ENCODE measurements at regions not wholly inside any gene's neighbourhood (a gene's known extent, or its start where the extent isn't known, plus 50 kb on each side); places are given as distances from the start of the nearest gene placed in this dataset.

DNA sequence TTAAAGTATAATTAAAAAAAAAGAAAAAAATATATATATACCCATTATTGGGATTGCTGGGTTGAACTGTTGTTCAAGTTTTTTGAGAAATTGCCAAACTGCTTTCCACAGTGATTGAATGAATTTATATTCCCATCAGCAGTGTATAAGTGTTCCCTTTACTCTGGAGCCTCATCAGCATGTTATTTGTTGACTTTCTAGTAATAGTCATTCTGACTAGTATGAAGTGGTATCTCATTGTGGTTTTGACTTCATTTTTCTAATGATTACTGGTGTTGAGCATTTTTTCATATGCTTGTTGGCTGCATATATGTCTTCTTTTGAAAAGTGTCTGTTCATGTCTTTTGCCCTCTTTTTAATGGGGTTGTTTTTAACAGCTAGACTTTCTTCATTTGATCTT is 1260.8 kb upstream of the GJE1 start:
- DNase-seq = no peak

DNA sequence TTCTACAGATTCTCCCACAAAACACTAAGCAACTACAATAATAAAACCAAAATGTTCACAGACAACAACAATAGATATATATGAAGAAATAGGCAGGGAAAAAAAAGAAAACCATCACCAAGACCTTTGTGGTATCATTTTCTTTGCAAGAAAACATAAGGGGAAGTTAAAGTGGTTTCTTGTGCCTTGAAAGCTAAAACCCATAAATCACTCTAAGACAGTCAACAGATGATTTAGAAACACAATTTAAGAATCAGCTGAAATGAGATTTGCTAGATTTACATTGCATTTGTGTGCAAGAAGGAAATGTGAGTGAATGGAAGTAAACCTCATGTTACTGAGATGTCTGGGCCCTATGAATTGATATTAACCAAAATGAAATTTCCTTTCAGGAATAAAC is 1265.4 kb upstream of the GJE1 start:
- DNase-seq = no peak

DNA sequence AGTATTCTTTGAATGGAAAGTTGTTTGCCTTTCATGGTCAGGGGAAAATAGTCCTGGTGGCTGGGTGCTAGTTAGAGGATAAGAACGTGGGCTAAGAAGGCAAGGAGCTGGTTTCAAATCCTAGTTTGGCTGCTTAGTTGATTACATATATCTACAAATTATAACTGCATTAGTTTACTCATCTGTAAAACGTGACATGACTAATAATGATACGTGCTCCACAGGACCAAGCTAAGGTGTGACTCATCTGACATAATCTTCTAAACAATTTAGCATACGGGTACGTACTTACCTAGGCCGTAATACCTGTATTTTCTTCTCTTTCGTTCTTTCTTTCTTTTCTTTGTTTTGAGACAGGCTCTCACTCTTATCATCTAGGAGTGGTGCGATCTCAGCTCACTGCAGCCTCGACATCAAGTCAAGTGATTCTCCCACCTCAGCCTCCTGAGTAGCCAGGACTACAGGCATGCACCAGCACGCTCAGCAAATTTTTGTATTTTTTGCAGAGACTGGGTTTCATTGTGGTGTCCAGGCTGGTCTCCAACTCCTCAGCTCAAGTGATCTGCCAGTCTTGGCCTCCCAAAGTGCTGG is 1274.2 kb upstream of the GJE1 start:
- no peak for DNase-seq

DNA sequence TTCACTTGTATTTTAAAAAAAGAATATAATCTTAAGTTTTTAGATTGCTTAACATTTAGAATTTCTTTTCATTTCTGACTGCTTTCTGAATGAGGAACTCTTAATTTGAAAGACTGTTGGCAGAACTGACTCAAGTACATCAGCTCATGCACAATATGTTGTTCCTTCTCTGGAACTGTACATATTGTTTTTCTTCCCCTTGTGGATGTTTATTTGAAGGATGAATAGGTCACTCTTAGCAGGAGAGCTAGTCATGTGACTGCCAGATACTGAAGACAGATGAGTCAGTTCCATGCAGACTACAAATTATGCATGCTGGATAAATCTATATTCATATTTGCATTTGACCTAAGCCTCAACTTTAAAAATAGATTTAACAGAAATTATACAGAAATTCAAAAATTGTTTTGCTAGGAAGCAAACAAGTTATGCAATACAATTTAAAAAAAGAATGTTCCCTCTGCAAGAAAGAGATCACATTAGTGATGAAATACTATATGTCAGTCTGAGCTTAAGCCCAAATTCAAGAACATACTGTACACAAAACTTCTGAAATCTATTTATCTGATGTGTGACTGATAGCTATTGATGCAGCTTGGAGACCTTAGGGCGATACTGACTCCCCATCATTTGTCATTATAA is 1274.9 kb upstream of the GJE1 start:
- peak; percentile 21 for DNase-seq

DNA sequence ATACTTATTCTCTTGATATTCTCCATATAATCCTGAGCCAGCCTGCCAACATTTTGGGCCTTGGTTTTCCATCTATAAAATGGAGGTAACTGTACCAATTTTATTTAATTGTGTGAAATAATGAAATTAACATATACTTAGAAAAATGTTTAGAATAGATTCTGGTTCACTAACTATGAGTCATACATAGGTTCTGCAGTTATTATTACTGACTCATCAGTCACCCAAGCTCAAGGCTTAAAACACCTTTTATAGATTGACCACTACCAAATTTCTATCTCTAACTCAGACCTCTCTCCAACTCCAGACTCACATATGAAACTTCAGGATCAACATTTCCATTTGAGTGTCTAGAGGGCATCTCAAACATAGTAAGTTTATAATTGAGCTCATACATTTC is 1277.2 kb upstream of the GJE1 start:
- DNase-seq = no peak

DNA sequence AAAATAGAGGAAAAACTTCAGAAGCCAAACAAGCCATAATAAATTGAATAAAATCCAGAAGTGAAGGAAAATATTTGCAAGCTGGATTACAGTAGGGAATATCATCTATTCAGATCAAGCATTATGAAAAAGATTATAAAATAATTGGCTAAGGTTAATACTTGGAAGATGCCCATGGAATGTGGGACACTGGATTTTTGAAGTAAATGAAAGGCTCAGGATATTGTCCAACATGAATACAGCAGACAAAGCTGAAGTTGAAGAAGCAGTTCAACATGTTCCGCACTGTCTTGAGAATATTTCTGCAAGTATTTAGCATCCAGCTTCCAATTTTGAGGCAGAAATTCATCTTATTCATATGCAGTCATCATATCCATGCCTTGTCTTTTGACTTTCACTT is 1278.4 kb upstream of the GJE1 start:
- no peak for DNase-seq

DNA sequence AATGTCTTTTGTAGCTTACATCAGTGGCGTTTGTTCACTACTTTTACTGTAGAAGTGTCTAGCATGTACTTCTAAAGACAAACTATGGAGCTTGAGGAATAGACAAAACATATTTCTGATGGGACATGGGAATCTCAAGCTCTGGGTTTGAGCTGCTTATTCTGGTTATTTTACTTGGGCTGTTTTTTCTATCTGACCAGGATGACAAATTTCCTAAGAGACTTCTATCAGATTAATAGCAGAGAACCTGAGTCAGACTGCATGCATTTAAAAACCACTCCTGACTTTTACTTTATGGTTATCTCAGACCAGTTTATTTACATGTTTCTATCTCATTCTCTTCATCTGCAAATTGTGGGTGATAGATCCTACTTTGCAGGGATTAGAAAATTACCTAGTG is 1282.3 kb upstream of the GJE1 start:
- no peak for DNase-seq

DNA sequence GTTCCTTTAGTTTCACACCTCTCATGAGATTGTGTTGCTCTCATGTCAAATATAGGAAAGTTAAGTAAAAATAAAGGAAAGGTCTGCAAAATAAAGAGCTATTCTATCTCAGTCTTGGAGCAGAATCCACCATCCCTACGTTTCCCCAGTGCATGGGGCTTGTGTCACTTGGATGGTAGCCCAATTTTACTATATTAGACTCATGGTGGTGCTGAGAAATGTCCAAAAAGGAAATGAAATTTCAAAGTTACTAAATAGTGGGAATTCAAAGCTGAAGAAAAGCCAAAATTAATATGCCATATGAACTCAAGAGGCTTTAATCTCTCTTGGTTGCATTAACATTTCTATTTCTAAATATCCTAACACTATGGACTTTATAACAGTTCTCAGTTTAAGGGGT is 1283.3 kb upstream of the GJE1 start:
- DNase-seq = no peak

DNA sequence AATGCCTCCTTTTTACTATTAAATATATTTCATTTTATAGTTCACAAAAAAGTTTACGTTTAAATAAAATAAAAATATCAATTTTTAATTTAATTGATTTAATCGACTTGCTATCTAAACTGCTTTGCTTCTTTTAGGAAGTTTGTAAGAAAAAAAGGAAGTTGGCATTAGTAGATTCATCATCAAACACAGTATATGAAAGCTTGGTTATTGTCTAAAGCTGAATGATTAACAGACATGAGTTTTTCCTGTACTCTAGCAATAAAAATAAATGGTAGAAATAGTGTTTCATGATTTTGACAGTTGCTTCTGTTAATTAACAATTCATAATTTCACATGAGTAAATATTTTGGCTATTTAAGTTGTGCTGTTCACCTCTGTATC is 1285.5 kb upstream of the GJE1 start:
- DNase-seq = no peak

DNA sequence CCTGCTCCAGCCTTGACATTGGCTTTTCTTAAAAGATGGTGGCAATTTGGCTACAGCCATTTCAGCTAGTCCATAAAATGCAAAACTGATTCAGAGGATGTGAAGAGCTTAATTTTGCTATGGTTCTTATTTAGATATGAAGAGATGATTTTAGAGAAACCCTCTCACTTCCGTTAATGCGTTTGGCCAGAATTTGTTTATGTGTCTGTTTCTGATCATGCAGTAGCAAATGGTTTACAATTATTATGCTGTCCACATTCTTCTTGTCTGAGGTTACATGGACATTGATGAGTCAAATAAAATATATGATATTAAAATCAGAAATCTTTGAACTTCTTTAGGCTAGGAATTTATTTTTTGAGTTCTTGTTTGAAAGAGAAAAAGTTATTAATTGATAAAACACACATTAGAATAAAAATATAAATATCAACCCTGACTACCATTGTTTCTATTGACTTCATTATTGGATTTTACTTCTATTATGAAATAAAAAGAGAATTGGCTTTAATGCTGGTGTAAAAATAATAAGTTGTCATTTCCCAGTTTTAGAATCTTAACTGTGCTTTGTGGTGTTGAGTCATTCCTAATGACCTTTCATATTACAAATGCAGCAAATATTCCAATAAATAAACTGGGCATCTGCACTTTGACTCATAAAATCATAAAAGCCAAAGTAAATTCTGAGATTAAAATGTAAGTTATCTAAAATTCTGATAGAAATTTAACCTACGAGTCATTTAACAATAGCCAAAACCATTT is 1286.0 kb upstream of the GJE1 start:
- DNase-seq = no peak

DNA sequence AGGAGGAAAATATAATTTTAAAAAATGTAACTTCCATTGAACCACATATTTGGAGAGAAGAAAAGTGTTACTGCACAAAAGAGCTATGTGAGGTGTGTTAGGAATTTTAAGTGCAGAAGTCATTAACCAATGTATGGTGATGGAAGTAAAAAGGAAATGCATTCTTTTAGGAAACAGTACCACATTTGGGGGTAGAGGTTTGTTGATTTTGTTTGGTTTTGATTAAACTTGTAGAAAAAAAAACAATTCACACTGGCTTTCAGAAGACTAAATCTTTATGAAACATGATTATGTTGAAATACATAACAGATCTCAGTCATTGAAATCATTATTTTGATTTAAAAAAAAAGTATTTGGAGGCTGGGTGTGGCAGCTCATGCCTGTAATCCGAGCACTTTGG is 1287.0 kb upstream of the GJE1 start:
- no peak for DNase-seq

DNA sequence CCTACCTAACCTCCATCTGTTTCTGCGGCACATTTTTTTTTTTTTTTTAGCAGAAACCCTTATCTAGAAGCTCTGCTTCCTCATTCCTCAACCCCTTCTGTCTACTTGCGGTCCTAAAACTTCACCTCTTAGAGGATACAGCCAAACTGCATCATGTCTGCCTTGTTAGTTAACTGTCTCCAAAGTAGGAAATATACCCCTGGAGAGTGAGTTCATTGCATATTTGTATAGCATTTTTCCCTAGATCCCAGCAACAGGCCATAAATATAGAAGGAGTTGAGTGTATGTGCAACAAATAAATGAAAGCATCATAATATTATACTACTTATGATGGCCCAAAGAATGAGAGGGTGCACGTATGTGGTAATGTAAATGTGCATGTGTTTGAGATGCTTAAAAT is 1288.6 kb upstream of the GJE1 start:
- DNase-seq = no peak

DNA sequence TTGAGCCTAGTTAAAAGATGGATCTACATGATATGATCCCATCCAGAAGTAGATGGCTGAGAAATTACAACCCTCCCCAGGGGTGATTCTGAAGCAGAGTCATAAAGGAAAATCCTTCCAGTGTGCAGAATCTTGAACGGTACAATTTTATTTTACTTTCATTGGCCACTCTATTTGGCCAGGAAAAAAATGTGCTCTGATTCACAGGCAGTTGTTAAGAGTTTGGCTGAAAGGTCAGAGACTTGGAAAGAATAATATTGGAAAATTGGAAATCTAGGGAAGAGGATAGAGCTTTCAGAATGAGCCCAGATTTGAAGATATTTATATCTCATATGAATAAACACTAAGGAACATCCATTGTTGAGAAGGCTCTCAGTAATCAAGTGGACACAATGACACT is 1299.3 kb upstream of the GJE1 start:
- DNase-seq = no peak

DNA sequence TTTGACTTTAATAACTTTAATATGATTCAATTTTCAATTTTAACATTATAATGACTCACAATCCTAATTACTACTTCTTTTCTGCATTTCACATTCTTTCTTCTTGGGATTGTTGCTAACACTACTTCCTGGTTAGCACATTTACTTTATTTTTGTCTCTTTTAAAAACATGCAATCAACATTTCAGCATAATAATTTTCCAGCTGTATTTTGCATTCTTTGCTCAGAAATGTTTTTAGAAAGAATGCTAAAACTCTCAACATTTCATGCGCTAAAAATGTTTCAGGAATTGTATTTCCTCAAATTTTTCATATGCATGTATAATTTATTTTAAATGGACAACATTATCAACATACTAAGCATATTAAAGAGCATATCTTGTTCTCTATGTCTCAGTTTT is 1302.1 kb upstream of the GJE1 start:
- DNase-seq = no peak

DNA sequence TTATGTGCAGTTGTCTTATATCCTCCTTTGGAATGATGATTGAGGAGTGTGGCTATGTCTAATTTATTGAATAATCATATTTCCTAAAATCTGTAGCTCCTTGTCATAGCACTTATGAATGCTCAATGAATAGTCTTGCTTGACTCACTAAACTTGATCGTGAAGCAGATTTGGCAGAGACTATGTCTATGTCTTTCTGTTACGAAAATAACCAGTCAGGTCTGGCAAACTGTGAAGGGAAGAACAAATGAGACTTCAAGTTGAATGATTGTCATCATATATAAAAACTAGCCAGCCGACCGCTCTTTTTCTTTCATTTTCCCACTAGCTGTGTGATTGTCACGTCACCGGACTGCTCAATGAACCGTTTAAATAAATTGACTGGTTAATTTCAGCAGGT is 1303.9 kb upstream of the GJE1 start:
- DNase-seq = no peak

DNA sequence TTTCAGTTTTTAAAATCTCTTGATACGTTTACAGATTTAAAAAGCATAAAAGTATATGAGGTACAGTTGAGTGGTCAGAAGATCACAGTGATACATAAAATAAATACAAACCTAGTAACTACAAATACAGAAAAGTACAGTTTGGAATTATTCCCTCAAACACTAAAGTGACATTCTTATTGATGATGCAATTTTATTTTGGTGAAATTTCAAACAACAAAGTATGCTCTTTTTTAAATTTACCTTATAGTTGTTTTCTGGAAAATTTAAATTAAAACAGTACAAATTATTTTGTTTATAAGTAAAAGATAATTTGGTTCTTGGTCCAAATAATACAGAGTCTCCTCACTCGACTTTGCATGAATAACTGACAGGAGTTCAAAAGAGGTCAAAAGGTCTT is 1305.1 kb upstream of the GJE1 start:
- no peak for DNase-seq

DNA sequence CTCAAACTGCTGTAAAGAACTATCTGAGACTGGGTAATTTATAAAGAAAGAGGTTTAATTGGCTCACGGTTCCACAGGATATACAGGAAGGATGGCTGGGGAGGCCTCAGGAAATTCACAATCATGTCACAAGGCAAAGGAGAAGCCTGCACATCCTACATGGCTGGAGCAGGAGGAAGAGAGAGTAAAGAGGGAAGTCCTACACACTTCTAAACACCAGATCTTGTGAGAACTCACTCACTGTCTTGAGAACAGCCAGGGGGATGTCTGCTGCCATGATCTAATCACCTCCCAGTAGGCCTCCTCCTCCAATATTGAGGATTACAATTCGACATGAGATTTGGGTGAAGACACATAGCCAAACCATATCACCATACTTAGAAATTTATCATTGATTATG is 1307.0 kb upstream of the GJE1 start:
- no peak for DNase-seq

DNA sequence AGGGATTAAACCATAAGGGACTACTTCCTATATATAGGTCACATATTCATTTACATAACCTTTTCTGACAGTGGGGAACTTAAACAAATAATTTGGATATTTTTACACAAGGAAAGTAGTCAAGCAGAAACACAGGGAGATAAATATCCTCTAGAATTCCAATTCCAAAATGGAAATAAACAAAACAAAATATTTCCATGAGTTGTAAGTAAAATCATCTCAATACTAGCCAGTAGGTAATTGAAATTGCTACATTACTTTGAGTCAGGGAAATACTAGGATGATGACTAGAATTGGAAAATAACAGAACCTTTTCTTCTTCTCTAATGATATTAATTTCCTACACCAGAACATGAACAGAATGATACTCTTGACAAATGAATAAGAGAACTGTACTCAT is 1308.1 kb upstream of the GJE1 start:
- no peak for DNase-seq

DNA sequence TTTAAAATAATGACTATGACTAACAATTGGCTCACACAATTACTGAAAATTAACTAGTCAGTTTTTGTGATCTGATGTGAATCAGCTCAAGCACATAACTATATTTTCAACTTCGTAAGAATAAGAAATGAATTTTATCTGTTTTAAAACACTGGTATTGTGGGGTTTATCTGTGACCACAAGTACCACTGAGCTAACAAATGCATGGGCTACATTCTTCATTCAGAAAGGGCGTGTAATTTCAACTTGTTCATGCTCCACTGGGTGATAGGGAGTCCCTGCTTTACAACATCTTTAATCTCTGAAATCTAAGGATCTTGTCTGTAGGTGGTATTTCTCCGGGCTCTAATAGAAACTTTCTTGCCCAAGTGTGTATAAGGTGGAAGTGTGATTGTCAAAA is 1311.5 kb upstream of the GJE1 start:
- DNase-seq = no peak

DNA sequence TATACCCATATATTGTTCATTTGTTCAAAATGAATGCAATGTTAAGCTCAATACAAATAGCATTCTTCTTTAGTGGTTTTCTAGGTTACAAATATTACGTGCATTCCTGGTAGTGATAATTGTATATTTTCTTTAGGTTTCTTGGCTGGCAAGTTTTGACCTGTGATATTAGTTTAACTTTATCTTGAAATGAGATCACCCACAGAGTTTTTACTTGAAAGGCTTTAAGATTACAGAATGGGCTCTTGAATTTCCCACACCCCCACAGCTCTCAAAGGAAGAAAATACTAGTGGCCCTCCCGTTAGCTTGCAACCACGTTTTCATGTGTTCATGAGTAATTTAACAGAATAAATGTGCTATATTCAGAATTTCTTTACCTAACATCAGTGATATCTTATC is 1315.5 kb upstream of the GJE1 start:
- no peak for DNase-seq

DNA sequence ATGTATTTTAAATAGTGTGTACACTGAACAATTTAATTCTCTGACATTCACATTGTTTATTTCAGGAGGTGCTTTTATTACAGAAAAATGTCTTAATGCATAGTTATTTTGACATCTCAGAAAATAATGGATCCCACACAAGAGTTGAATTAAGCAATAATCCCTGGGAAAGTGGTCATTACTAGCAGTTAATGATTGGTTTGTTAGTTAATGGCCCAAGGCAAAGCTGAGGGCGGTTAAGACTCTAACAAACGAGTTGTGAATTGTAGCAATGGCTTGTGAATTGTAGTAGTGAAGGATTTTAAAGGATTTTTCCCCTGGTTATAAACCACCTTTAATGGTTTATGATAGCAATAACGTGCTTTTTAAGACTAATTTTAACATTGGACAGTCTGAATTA is 1316.0 kb upstream of the GJE1 start:
- no peak for DNase-seq

DNA sequence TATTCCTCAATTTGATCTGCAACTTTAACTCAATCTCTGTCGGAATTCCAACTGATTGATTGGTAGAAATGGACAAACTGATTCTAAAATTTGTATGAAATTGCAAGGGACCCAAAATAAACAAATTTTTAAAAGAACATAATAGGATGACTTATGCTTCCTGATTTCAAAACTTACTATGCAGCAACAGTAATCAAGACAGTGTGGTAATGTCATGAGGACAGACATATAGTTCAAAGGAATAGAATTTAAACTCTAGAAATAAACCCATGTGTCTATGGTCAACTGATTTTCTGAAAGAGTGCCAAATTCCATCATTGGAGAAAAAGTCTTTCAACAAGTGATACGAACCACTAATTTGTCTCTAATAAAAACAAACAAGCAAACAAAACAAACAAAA is 1320.1 kb upstream of the GJE1 start:
- no peak for DNase-seq

DNA sequence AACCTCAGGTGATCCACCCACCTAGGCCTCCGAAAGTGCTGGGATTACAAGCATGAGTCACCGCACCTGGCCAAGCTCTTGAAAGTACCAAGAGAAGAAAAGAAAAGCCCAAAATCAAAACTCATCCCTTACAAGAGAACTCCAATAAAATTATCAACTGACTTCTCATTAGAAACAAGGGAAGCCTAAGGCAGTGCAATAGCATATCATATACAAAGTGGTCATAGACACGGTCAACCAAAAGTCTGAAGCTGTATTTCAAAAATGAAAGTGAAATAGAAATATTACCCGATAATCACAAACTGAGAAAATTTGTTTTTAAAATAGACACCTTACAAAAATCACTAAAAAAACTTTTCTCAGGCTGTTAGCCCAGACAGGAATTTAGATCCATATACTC is 1321.1 kb upstream of the GJE1 start:
- DNase-seq = no peak

DNA sequence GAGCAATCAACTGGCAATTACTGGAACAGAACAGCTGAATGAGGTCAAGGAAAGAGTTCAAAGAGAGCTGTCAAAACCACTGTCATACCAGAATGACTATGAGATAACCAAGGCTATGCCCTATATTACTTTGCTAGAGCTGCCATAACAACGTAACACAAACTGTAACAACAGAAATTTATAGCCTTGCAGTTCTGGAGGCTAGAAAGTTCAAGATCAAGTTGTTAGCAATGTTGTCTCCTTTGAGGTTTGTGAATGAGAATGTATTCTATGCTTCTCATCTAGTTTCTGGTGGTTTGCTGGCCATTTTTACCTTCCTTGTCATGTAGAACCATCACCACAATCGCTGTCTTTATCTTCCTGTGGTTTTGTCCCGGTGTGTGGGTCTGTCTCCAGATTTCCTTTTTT is 1323.0 kb upstream of the GJE1 start:
- DNase-seq = no peak

DNA sequence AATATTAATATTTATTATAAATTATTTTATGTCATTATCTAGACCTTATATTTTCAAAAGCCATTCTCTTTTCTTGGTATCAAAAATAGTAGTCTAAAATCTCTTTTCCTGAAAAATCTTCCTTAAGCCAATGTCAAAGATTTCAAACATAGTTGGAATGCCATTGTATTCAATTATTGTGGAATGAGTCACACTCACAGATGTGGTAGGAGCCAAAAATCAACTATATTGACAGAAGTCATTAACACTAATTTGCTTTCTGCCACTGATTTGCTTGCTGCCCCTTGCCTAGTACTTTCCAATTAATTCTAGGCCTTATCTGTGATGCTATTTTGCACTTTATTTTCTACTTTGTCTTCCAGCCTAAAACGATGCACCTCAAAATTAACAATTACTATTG is 1326.3 kb upstream of the GJE1 start:
- DNase-seq = no peak

Data from midbrain (tissue), 1 donor.